SK-N-SH (cell line): ENCODE measurements at regions not wholly inside any gene's neighbourhood (a gene's known extent, or its start where the extent isn't known, plus 50 kb on each side); places are given as distances from the start of the nearest gene placed in this dataset.

Experiments
- POLR2AphosphoS5 ChIP-seq: IDR thresholded peaks from 2 replicates; pipeline ENCODE4 v1.6.1; 2012; ENCODE audit warnings: low read depth, low read length
- TF ChIP-seq, protein P1 (sequence below): fragments of 200-600 bp; sonication (generic); IDR thresholded peaks from 2 replicates; pipeline ENCODE4 v1.6.1; 2017; ENCODE audit warnings: antibody characterized with exemption, mild to moderate bottlenecking, moderate library complexity

DNA sequence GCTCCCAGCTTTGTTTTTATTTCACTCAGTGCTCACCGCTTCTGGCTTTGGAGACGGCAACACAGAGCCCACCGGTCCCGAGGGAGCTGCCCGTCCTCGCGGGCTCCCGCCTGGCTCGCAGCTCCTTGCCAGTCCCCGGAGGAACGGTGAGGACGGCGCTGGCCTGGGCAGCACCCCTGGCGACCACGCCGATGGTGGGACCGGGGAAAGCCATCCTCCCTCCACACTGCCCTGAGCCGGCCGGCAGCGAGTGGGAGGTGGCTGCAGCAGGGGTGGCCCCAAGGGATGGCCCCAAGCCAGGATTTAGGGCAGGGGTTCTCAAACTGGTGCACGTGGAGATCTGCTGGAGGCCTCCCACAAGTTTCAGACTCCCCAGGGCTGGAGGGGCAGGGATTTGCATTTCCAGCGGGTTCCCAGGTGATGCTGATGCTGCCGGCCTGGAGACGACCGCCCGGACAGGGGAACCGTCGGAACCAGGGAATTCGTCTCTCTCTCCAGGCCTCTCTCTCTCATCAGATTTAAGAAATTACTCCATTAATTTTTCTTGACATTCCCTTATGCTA is 293.2 kb upstream of the IRX4 start:
- TF ChIP-seq, protein P1, sequence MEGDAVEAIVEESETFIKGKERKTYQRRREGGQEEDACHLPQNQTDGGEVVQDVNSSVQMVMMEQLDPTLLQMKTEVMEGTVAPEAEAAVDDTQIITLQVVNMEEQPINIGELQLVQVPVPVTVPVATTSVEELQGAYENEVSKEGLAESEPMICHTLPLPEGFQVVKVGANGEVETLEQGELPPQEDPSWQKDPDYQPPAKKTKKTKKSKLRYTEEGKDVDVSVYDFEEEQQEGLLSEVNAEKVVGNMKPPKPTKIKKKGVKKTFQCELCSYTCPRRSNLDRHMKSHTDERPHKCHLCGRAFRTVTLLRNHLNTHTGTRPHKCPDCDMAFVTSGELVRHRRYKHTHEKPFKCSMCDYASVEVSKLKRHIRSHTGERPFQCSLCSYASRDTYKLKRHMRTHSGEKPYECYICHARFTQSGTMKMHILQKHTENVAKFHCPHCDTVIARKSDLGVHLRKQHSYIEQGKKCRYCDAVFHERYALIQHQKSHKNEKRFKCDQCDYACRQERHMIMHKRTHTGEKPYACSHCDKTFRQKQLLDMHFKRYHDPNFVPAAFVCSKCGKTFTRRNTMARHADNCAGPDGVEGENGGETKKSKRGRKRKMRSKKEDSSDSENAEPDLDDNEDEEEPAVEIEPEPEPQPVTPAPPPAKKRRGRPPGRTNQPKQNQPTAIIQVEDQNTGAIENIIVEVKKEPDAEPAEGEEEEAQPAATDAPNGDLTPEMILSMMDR, result no peak
- no peak for TF ChIP-seq POLR2AphosphoS5
